HG03135 (cell line): ENCODE measurements at regions not wholly inside any gene's neighbourhood (a gene's known extent, or its start where the extent isn't known, plus 50 kb on each side); places are given as distances from the start of the nearest gene placed in this dataset.

Experiments
- ATAC-seq: cut with Tn5 transposase; IDR thresholded peaks from one replicate; pipeline ENCODE4 v1.9.1; 2021; ENCODE audit warnings: mild to moderate bottlenecking, moderate library complexity; ENCODE audit not compliant: unreplicated experiment

DNA sequence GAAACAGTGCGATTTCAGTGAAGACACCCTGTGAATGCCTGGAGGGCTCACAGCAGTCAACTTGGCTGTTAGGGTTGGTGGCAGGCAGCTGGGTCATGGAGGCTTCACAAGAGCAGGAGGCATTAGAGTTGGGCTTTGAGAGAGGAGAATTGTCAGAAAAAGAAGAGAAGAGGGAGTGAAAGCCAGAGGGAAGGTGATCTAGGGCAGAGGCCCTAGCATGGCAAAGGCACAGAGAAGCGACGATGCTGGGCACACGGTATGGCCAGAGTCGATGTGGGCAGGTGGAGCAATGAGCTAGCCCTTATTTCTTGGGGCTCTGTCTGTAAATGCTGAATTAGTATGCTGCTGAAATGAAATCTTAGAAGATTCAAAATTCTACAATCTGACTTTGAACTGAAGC, 52.6 kb upstream of the OLFM4 start:
- no peak for ATAC-seq

DNA sequence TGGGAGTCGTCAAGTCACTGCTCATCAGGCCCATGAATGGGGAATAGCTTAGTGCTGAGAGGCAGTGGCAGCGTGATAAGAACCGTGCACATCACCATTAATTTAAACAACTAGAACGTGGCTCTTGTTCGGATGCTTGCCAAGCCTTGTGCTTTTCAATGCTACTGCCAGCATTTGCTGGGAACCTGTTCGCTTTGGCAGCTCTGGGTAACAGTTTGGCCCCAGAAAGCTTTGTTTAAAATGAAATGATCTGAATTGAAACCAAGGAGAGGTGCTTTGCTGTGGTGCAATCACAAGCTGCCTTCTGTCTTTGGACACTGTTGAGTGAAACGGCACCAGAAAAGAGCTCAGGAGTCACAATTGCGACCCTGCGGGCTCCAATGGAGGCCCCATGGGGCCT, 53.5 kb upstream of the OLFM4 start:
- ATAC-seq, result no peak

DNA sequence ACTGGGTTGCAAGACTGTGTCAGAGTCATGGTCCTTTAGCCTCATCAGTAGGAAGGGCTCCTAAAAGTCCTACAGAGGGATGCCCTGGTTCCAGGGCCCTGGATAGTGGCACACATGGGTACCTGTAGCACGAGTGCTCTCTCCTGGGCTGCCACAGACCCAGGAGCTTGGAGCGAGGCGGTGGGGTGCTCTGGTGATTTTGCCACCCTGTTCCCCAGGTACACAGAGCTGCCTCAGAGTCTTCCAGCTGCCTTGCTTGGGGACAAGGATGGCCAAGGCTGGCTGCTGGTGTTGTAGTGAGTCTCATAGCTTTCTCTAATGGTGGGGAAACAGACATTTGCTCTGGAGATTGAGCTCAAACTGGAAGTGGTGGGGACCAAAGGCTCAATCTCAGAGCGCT, 53.9 kb upstream of the OLFM4 start:
- ATAC-seq, result no peak

DNA sequence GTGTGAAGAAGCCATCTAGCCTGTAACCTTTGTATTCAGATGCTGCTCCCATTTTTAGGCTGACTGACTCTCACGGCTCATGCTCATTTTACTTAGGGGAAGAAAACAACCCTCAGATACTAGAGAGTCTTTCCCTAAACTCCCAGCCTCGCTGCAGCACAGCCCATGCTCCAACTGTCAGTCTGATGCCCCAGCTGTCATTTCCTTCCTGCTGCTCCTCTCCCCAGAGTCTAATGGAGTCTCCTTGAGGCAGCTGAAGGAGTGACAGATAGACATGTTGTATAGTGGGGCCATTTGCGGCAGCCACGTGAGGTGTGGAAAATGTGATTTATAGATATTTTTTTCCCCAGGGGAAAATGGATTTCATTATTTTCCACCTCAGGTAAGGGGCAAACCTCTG, 59.2 kb upstream of the OLFM4 start:
- no peak for ATAC-seq

DNA sequence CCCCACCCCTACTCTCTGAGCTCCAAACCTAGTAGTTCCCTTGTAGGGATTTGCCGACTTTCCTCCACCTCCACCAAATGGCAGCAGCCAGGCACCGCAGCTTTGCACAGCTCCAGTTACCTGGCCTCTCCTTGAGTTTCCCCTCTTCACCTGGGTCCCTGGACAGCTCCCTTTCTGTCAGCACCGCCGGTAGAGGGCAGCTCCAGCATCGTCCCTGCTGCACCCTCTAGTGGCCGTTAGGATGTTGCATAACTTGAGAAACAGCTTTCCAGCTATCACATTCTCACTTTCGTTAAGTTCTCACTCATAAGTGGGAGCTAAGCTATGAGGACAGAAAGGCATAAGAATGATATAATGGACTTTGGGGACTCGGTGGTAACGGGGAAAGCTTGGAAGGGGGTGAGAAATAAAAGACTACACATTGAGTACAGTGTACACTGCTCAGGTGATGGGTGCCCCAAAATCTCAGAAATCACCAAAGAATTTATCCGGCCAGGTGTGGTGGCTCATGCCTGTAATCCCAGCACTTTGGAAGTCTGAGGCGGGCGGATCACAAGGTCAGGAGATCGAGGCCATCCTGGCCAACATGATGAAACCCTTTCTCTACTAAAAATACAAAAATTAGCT, 60.4 kb upstream of the OLFM4 start:
- ATAC-seq, result peak; percentile 100

DNA sequence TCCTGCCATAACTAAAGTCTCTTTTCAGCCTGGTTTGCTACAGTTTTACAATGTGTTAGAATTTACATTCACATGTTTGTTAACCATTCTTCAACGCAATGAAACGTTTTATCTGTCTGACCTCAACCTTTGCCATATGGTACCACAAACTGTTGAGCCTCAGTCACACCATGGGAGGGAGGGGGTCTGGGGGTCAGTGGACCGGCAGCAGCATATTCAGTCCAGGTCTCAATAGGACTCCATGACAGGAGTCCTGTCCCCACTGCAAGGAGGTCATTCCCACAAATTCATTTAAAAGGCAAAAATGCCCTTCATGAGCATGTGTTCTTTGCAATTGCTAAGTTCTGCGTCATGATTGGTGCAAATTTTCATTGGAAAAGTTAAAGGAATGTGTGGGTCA, 66.6 kb upstream of the OLFM4 start:
- no peak for ATAC-seq

DNA sequence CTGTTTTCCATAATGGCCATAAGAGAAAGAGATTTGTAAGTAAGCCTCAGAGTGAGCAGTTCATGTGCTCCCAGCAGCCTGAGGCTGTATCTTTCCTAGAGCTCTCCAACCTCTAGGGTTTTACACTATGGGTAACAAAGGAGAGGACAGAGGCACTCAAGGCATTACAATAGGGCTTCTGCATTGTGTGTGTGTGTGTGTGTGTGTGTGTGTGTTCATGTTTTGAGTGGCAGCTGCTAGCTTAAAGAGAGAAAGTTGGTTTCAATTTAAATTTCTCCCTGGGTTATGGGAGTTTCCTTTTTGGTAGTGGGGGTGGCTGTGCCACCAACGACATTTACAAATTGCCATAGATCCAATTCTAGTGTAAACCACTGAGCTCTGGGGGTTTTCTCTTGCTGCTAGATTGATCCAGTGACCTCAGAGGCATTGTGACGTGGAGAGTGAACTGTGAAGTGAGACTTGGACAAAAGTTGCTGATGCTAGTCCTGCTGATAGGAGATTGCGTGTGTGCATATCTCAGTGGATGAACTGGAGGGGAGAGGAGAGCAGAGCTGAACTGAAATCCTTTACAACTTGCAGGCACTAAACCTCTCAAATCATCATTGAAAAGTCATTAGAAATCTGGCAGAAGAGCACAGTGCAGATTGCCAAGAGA, 67.2 kb upstream of the OLFM4 start:
- no peak for ATAC-seq

DNA sequence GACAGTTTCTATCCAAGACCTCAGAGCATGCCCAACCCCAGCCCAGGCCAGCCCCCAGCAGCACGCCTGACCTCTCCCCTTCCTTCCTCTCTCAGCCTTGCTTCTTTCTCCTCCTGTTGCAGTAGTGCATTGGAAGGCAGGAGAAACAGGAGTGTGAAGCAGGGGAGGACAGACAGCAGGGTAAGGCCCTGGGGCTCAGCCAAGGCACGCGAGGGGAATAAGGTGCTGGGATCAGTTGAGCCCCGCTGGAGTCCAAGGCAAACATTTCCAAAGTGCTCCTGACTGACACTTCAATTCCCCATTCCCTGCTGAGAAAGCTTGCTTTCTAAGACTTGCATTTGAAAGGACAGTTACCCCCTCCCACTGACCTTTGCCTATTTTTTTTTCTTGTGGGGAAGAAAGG, 73.1 kb upstream of the OLFM4 start:
- no peak for ATAC-seq

DNA sequence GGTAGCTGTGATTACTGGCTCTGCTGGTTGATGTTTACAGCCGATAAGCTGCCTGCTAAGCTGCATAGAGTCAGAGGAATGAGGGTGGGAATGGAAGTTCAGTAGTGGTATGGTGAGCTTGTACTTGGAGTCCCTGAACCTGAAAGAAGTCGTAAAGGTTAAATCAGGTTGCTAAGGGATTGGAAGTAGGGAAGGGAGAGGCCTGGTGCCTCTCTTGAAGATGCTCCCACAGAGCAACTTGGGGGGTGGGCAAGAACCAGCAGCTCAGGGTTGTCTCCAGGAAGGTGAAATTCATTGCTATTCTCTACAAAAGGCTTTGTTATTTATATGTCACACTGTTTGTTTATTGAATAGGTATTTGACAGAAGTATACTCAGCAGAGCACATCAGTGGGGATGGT, 73.8 kb upstream of the OLFM4 start:
- no peak for ATAC-seq

DNA sequence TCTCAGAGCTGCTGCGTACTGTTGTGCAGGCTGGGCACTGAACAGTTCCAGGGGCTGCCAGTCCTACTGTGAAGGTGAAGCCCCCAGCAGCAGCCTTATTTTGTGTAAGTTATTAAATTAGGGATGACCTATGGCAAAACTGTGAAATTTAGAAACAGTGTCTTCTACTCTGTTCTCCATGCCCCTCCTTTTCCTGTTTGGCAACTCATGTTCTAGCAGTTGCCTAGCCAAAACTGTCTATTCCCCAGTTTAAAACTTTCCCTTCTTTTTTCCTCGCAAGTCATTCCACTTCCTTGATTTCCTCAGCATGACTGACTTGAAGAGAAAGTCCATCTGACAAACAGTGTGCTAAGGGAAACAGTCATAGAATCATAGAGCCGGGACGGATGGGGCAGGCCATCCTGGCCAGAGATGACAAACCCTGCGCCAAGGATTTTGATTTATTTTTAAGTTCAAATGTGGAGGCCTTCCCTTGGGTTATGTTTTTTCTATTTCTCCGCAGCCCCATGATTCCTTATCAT, 78.1 kb upstream of the OLFM4 start:
- no peak for ATAC-seq

DNA sequence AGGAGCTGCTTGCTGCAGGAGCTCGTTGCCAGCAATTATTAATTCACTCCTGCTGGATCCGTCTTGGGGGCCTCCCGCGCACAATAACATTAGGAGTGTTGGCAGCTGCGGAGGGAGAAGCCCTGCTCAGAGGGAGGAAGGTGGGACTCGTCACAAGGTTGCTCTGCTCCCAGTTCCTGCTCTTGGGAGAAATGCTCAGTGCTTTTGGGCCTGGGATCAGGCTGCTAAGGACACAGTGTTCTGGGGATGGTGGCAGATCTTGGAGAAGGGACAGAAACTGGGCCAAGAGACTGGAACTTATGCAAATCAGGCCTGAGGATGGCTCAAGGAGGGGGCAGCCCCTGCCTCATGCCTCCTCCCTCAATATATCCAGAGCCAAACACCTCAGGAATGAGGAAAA, 78.9 kb upstream of the OLFM4 start:
- ATAC-seq, result no peak

DNA sequence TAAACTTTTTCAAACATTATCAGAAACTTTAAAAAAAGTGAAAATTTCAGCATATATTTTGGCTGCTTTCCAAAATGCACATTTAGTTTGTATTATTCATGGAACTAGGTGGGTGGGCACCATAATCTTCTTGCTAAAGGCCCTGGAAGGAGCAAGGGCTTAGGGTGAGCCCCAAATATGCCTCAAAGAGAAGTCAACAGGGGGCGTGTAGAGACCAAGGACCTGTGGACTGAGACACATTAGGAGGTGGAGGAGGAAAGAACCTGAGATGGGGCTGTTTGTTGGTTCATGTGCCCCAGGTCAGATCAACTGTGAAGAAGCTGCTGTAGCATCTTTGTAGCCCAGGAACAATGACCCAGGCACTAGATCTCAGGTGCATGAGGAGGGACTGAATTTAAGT, 79.6 kb upstream of the OLFM4 start:
- ATAC-seq, result no peak

DNA sequence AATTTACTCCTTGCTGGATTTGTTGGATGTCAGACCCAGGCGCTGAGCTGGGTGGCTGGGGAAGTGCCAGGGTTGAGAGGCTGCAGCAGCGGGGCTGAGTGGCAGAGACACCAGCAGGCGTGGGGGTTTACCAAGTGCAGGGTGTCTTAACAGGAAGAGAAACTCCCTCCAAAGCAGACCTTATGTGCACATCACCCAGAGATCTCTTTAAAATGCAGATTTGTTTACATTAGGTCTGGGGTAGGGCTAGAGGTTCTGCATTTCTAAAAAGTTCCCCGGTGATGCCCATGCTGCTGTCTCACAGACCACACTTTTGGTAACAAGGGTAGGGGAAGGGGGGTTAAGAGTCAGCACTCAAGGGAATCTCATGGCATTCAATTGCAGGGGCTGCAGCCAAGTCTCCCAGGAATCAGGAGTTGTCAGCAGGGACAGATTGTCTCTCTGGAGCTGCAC, 80.7 kb upstream of the OLFM4 start:
- ATAC-seq, result no peak

DNA sequence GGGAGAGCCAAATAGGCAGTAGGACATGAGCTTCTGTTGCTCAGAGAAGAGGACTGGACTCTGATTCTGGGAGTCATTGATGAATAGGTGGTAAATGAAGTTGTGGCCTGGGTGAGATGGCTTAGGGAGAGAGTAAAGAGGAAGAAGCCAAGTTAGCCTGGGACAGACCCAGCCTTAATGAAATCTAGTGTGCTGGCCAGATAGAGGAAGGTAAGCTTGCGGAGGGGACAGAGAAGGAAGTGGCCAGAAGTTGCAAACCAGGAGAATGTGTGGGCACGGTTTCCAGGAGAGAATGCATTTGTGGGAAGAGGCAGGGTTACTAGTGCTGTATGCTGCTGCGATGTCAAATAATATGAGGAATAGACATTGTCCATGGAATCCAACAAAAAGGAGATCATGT, 83.3 kb upstream of the OLFM4 start:
- no peak for ATAC-seq

DNA sequence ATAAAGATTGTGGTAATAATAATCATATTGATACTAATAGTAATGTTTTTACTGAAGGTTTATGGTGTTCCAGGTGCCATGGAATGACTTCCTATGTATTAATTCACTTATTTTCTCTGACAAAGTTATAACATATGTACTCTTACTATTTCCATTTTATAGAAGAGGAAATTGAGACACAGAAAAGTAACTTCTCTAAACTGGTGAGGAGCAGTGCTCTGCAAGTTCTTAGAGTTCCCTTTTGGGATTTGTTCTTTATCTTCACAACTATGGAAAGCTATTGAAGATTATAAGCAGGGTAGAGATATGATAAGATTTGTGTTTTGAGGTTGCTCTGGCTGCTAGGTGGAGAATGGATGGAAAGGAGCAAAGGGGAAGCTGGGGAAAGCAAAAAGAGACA, 83.9 kb upstream of the OLFM4 start:
- no peak for ATAC-seq

DNA sequence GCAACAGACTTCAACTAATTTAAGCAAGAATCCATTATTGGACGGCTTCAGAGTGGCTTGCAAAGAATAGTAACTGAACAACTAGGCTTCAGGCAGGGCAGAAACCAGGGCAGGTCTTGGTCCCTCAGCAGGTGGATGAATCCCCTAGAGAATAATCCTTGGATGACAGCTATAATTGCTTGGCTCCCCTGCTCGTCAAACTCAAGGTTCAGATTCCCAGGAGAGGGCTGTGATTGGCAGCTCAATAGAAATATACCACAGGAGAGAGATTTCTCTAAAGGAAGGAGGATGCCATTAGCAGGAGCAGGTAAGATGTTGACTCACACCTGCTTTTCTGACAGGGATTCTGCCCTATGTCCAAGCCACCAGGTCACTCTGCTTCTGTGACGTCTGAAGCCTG, 89.6 kb upstream of the PCDH8 start:
- ATAC-seq, result no peak

DNA sequence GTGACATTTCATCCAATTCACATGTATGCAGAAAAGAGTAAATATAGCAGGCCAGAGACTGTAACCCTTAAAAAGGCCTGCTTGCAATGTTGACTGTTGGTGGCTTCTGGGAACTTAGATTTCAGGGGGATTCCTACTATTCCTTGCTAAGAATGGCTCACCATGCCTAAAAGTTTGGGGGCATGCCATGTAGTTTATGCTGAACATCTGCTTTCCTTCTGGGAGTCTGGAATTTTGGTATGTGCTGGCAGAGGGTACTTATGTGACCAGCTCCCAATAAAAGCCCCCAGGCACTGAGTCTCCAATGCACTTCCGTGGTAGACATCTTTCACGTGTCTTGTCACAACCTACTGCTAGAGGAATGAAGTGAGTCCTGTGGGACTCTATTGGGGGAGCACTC, 88.4 kb upstream of the PCDH8 start:
- ATAC-seq, result no peak

DNA sequence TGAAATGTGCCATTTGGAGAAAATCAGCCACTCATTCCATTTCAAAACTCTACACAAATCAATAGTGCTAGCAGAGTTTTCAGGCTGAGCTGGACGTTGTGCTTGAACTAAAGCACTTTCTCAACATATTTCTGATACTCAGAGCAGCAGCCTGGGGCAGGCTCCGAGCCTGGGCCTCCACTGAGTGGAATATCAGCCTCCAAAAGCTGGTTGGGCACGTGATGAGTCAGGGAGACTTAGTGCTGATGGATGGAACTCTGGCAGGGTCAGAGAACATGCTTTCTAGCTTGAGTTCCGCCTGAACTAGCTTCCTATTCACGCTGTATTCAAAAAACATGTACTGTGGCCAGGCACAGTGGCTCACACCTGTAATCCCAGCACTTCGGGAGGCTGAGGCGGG, 85.8 kb upstream of the PCDH8 start:
- ATAC-seq, result no peak

DNA sequence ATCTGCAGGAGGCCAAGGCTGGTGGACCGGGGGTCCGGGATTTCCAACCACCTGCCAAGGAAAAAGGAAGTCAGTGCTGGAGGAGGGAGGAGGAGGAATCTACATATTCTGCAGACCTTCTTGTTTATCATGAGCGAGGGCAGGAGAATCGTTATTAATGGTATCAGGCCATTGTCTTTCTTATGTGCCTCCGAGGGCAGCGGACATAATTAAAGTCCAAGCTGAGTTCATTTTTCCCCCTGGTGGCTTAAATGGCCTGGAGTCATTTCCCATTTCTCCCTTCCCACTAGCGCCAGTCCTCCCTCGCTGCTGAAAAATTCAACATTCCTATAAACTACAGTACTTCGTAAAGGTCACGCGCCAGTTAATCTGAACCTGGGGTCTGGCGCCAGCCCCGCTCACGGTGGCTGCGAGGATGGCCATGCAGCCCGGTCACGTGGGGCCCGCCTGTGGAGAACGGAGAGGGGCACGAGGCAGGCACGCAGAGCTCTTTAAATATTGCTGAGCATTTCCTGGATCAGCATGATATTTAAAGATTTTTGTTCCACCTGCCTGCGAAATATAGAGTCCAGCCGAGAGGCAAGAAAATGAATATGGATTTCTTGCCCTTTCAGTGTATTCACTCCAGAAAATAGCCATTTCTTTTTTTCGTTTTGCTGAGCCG, 85.2 kb upstream of the PCDH8 start:
- ATAC-seq, result no peak

DNA sequence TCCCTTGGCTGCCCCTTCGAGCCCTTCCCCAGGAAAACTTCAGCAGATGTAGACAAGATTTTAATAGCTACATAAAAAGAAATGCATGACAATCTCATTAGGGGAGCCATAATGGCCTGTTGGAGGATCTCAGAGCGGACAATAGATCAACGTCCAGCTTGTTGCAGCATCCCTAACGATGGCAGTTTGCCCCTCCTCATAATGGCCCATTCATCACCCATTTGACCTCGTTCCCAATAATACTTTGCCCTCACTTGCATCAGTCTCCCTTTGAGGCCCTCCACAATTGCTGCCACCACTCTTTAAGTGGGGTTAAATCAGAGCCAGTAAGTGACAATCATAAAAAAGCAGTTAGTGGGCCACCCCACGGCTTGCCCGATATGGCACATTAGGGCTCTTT, 84.7 kb upstream of the PCDH8 start:
- ATAC-seq, result no peak

DNA sequence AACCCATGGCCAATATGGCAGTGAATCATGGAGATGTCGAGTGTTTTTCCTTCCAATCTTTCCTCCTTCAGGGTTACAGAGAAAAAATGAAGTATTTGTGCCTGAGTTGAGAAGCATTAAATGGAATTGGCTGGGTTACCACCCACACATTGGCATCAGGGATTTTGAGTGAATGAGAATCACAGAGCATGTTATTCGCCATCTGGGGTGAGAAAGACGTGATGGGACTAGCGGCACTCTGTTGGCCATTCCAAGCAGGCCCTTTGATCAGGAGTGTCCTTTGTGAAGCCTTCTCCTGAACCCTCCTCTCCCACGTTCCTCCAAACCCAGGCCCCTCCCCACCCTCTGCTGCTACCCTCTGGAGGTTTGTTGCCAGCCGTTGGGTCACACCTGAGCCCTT, 84.2 kb upstream of the PCDH8 start:
- ATAC-seq, result no peak
